Hepatic stellate cell (primary cell): ENCODE measurements at regions not wholly inside any gene's neighbourhood (a gene's known extent, or its start where the extent isn't known, plus 50 kb on each side); places are given as distances from the start of the nearest gene placed in this dataset.

Source experiments
- DNase-seq: peaks from one replicate; pipeline ENCODE4 v3.0.0; 2011; ENCODE audit warnings: low spot score

- DNase-seq: no peak
Measured at GRCh38 chr18:78772360-78773302, 207.0 kb upstream of the SALL3 start.

- DNase-seq: no peak
Measured at GRCh38 chr18:78773303-78773755, 206.3 kb upstream of the SALL3 start.

GRCh38 chr18:78773819-78774218 is 205.8 kb upstream of the SALL3 start:
- DNase-seq: no peak

- no peak for DNase-seq
Measured at GRCh38 chr18:78774741-78775141, 204.9 kb upstream of the SALL3 start.

GRCh38 chr18:78776151-78776550 is 203.5 kb upstream of the SALL3 start:
- DNase-seq: no peak

GRCh38 chr18:78776706-78777285 is 202.8 kb upstream of the SALL3 start:
- no peak for DNase-seq

GRCh38 chr18:78777992-78778391 is 201.6 kb upstream of the SALL3 start:
- no peak for DNase-seq

GRCh38 chr18:78778651-78779050 is 201.0 kb upstream of the SALL3 start:
- no peak for DNase-seq

GRCh38 chr18:78779996-78780718 is 199.5 kb upstream of the SALL3 start:
- DNase-seq: no peak

GRCh38 chr18:78780719-78781600 is 198.7 kb upstream of the SALL3 start:
- no peak for DNase-seq

- no peak for DNase-seq
Measured at GRCh38 chr18:78781601-78781960, 198.0 kb upstream of the SALL3 start.

- no peak for DNase-seq
Measured at GRCh38 chr18:78782951-78783563, 196.6 kb upstream of the SALL3 start.

GRCh38 chr18:78783564-78783960 is 196.1 kb upstream of the SALL3 start:
- DNase-seq: no peak

- DNase-seq: no peak
Measured at GRCh38 chr18:78784861-78785260, 194.8 kb upstream of the SALL3 start.

GRCh38 chr18:78785706-78786105 is 193.9 kb upstream of the SALL3 start:
- DNase-seq: no peak

GRCh38 chr18:78786776-78787175 is 192.8 kb upstream of the SALL3 start:
- DNase-seq: no peak

- no peak for DNase-seq
Measured at GRCh38 chr18:78787751-78788150, 191.9 kb upstream of the SALL3 start.

- no peak for DNase-seq
Measured at GRCh38 chr18:78788161-78788560, 191.5 kb upstream of the SALL3 start.

GRCh38 chr18:78789850-78790249 is 189.8 kb upstream of the SALL3 start:
- no peak for DNase-seq

GRCh38 chr18:78790511-78790910 is 189.1 kb upstream of the SALL3 start:
- no peak for DNase-seq

GRCh38 chr18:78790960-78791359 is 188.7 kb upstream of the SALL3 start:
- no peak for DNase-seq
